Activated B cell treated with CpG ODN at 0.5 μM for 24 hours (primary cell): ENCODE measurements at regions not wholly inside any gene's neighbourhood (a gene's known extent, or its start where the extent isn't known, plus 50 kb on each side); places are given as distances from the start of the nearest gene placed in this dataset.
A peak's percentile ranks its signal among the peaks of the same experiment; 100 is the strongest.

Source experiments
- ATAC-seq: fragments of 200-7000 bp; cut with Tn5 transposase; one replicate; pipeline ENCODE4 v1.10.0; 2021; ENCODE audit warnings: low read depth, mild to moderate bottlenecking, moderate library complexity
- CTCF ChIA-PET: fragments of 350-600 bp; sonication (Branson Sonifier 250); formaldehyde crosslinking; loops from one replicate; lab custom pipeline; 2021; ENCODE audit warnings: antibody characterized with exemption; lab: Charles Lee
- POLR2A ChIA-PET: fragments of 350-600 bp; sonication (Branson Sonifier 250); formaldehyde crosslinking; loops from one replicate; lab custom pipeline; 2021; ENCODE audit warnings: antibody characterized with exemption; lab: Charles Lee
- DNase-seq: peaks from one replicate; pipeline ENCODE4 v3.0.0; 2022
- H3K27ac Mint-ChIP-seq: one replicate; pipeline ENCODE4 v1.8.0; 2020; ENCODE audit warnings: mixed read lengths
- H3K27me3 Mint-ChIP-seq: one replicate; pipeline ENCODE4 v1.8.0; 2021; ENCODE audit warnings: mixed read lengths
- H3K36me3 Mint-ChIP-seq: one replicate; pipeline ENCODE4 v1.8.0; 2021; ENCODE audit warnings: low read depth, mixed read lengths
- H3K4me1 Mint-ChIP-seq: one replicate; pipeline ENCODE4 v1.8.0; 2021; ENCODE audit warnings: mixed read lengths
- H3K4me3 Mint-ChIP-seq: one replicate; pipeline ENCODE4 v1.8.0; 2020; ENCODE audit warnings: mild to moderate bottlenecking, mixed read lengths
- H3K9me3 Mint-ChIP-seq: one replicate; pipeline ENCODE4 v1.8.0; 2020; ENCODE audit warnings: mixed read lengths
- intact Hi-C: fragments of 100-400 bp; cut with micrococcal nuclease; formaldehyde crosslinking; loops from one replicate; pipeline ENCODE4 v1.15.1; 2024
- TF ChIP-seq, protein P1 (sequence below): fragments of 200-600 bp; IDR thresholded peaks from one replicate; pipeline ENCODE4 v1.8.0; 2022; ENCODE audit warnings: antibody characterized with exemption, mild to moderate bottlenecking

DNA sequence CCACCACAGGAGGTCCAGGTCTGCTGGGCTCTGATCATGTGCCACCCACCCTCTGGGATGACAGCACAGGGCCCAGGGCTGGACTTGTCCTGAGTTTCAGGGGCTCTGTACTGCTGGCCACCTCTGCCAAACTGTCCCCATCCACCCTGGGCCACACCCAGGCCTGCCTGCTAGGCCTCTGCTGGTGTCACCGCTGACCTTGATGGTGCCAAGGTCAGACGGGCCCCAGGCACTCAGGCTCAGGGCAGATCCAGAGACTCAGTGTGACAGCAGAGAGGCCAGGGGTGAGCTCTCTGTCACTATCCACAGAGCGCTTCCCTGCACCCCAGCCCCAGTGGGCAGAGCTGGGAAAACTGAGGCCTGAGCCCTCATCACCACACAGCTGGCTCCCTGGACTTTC lies 75.6 kb downstream of the RMI2 start:
- Mint-ChIP-seq H3K27me3 (no peaks in the 10 kb centered on the region), H3K4me3 (no peak overlapping the region), H3K36me3 (no peaks in the 10 kb centered on the region), H3K4me1 (peaks cover 9% of the 10 kb centered on the region), H3K9me3 (no peaks in the 10 kb centered on the region), H3K27ac (no peak overlapping the region)
- ATAC-seq (no peak), DNase-seq (no peak)
- TF ChIP-seq, protein P1, sequence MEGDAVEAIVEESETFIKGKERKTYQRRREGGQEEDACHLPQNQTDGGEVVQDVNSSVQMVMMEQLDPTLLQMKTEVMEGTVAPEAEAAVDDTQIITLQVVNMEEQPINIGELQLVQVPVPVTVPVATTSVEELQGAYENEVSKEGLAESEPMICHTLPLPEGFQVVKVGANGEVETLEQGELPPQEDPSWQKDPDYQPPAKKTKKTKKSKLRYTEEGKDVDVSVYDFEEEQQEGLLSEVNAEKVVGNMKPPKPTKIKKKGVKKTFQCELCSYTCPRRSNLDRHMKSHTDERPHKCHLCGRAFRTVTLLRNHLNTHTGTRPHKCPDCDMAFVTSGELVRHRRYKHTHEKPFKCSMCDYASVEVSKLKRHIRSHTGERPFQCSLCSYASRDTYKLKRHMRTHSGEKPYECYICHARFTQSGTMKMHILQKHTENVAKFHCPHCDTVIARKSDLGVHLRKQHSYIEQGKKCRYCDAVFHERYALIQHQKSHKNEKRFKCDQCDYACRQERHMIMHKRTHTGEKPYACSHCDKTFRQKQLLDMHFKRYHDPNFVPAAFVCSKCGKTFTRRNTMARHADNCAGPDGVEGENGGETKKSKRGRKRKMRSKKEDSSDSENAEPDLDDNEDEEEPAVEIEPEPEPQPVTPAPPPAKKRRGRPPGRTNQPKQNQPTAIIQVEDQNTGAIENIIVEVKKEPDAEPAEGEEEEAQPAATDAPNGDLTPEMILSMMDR = no peak
- intact Hi-C loops = no loop called here
- POLR2A ChIA-PET = no interaction called here
- CTCF ChIA-PET = interaction anchor here (0.6 kb wide), 1 partner anchor 1175 kb away, joined by 3 read pairs; no protein-coding TSS in a partner anchor

DNA sequence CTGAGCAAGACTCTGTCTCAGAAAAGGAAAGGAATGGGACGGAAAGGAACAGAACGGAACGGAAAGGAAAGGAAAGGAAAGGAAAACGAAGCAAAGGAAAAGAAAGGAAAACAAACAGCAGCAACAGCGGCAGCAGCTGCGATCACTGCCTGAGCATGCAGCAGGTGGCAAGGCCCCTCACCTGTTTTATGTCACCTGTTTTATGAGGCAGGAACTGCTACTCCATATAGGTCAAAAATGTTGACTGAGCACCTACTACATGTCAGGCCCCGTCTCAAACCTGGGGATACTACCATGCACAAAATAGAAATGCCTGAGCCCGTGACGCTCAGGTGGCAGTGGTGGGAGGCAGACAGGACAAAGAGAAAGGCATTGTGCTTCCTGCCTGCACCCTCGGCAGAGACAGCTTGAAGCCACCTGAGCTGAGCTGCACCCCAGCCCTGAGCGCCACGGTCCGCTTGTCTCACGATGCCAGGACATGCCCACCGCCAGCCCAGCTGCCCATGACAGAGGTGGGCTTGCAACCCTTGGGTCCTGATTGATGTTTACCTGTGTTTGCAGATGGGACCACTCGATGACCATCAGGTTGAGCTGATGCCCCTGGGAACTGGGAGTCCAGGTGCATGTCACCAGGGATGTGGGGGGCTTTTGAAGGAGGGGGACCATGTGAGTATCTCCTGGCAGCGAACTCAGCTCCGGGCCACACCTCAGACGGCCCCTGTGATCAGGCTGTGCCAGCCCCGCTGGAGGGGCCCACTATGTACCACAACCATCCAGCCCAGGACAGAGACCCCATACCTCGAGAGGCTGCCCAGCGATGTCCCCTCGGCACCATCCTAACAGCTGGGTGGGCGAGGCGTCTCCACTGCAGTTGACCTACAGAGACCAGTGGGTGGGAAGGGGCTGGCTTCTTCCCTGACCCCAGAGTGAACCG lies 77.4 kb downstream of the RMI2 start:
- TF ChIP-seq, protein P1 = no peak
- Mint-ChIP-seq H3K4me3 (no peak overlapping the region), H3K4me1 (peaks cover 9% of the 10 kb centered on the region), H3K36me3 (no peaks in the 10 kb centered on the region), H3K27ac (no peak overlapping the region), H3K9me3 (no peaks in the 10 kb centered on the region), H3K27me3 (no peaks in the 10 kb centered on the region)
- POLR2A ChIA-PET = interaction anchor here (0.6 kb wide), 1 partner anchor 60 kb away, joined by 6 read pairs; no protein-coding TSS in a partner anchor
- DNase-seq (no peak), ATAC-seq (no peak)
- intact Hi-C loops = no loop called here
- CTCF ChIA-PET = interaction anchor here (1.3 kb wide), 1 partner anchor 27 kb away, joined by 3 read pairs; no protein-coding TSS in a partner anchor

DNA sequence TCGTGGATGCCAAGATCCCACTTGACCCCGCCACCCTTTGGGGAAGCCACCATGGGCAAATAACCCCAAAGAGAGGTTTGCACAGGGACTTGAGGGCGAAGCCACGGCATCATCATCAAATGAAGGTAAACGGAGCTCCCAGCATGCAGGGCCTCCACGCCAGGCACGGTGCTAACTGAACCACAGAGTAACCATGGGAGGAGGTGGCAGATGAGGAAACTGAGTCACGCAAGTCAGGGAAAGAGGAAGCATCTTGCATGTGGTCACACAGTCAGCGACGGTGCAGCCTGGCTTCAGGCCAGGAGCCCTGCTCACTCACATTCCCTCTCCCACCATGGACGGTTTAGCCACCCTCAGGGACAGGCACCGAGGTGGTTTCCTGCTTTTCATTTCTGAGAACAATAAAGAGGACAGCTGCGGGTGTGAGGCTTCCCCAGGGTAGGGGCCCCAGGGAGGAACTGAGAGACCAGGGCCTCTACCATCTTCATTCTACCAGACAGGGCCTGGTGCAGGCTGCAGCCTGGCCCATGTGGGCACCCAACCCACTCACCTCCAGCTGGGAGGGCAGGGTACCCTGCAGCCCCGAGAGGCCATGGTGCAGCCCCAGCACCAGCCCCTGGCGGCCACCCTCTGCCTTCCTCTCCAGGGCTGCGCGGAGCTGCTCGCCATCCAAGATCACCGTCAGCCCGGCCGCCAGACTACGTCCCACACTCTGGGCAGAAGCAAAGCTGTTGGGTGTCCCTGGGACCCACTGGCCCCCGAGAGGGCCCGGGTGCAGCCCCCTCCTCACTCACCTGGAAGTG lies 78.3 kb downstream of the RMI2 start:
- Mint-ChIP-seq H3K27ac (no peak overlapping the region), H3K4me3 (no peak overlapping the region), H3K36me3 (no peaks in the 10 kb centered on the region), H3K27me3 (no peaks in the 10 kb centered on the region), H3K9me3 (no peaks in the 10 kb centered on the region), H3K4me1 (peaks cover 9% of the 10 kb centered on the region)
- TF ChIP-seq, protein P1 = no peak
- intact Hi-C loops = no loop called here
- ATAC-seq (peak; percentile 90), DNase-seq (no peak)
- POLR2A ChIA-PET = interaction anchor here (0.5 to 0.7 kb wide), 3 partner anchors 60 to 170 kb away, joined by 3 to 6 read pairs (median 4); no protein-coding TSS in a partner anchor
- CTCF ChIA-PET = interaction anchor here (1.3 kb wide), 1 partner anchor 27 kb away, joined by 3 read pairs; no protein-coding TSS in a partner anchor

DNA sequence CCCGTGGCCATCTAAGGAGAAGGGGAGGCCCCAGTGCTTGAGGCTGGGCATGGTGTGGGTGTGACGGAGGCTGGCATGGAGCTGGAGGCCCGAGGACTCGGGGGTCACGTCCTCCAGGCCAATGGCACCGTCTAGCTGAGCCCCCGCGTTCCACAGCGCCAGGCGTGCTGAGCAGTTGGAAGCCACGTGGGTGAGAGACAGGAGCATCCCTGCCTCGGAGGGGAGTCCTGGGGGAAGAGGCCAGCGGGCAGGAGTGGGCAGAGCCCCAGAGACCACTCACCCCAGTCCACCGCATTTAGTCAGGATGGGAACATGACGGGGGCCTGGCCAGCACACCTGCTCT lies 78.8 kb downstream of the RMI2 start:
- no peaks in the 10 kb centered on the region for H3K27me3 Mint-ChIP-seq
- H3K9me3 Mint-ChIP-seq = no peaks in the 10 kb centered on the region
- CTCF ChIA-PET = interaction anchor here (0.7 kb wide), 1 partner anchor 139 kb away, joined by 3 read pairs; no protein-coding TSS in a partner anchor
- TF ChIP-seq, protein P1 = no peak
- H3K4me3 Mint-ChIP-seq = no peak overlapping the region
- peaks cover 9% of the 10 kb centered on the region for H3K4me1 Mint-ChIP-seq
- DNase-seq = no peak
- intact Hi-C loops = no loop called here
- no peak for ATAC-seq
- no peak overlapping the region for H3K27ac Mint-ChIP-seq
- H3K36me3 Mint-ChIP-seq = no peaks in the 10 kb centered on the region
- POLR2A ChIA-PET = interaction anchor here (0.5 to 0.7 kb wide), 2 partner anchors 60 to 171 kb away, joined by 3 to 4 read pairs; no protein-coding TSS in a partner anchor
